OCI-LY1 (cell line): ENCODE measurements at regions not wholly inside any gene's neighbourhood (a gene's known extent, or its start where the extent isn't known, plus 50 kb on each side); places are given as distances from the start of the nearest gene placed in this dataset.

Experiments
- H2AFZ ChIP-seq: fragments of 200-600 bp; sonication (generic), shearing (Covaris generic); 2 replicates; pipeline ENCODE4 v1.6.0; 2014; ENCODE audit warnings: antibody characterized with exemption, mild to moderate bottlenecking, low read length
- H3F3A ChIP-seq: fragments of 200-600 bp; sonication (generic), shearing (Covaris generic); 2 replicates; pipeline ENCODE4 v1.6.0; 2014; ENCODE audit warnings: mild to moderate bottlenecking, antibody characterized with exemption, low read length, moderate library complexity; ENCODE audit not compliant: insufficient read depth
- H3K27ac ChIP-seq: fragments of 200-600 bp; sonication (generic); 2 replicates; pipeline ENCODE4 v1.5.1; 2014; ENCODE audit warnings: low read length, mixed run types, mild to moderate bottlenecking, low read depth; ENCODE audit not compliant: poor library complexity, severe bottlenecking
- H3K27me3 ChIP-seq: fragments of 200-600 bp; sonication (generic); 2 replicates; pipeline ENCODE4 v1.6.0; 2014; ENCODE audit warnings: antibody characterized with exemption, mild to moderate bottlenecking, low read length, moderate library complexity; ENCODE audit not compliant: insufficient read depth
- H3K36me3 ChIP-seq: fragments of 200-600 bp; sonication (generic); 2 replicates; pipeline ENCODE4 v1.6.1; 2014; ENCODE audit warnings: mild to moderate bottlenecking, antibody characterized with exemption, low read length, moderate library complexity, mixed read lengths; ENCODE audit not compliant: insufficient read depth
- H3K4me1 ChIP-seq: fragments of 200-600 bp; sonication (generic); 2 replicates; pipeline ENCODE4 v1.5.1; 2014; ENCODE audit warnings: mild to moderate bottlenecking, low read length, moderate library complexity; ENCODE audit not compliant: insufficient read depth, severe bottlenecking
- H3K4me2 ChIP-seq: fragments of 200-600 bp; sonication (generic), shearing (Covaris generic); 2 replicates; pipeline ENCODE4 v1.6.1; 2014; ENCODE audit warnings: low read length
- H3K4me3 ChIP-seq: fragments of 200-600 bp; sonication (generic); 2 replicates; pipeline ENCODE4 v1.5.1; 2014; ENCODE audit warnings: low read length, low read depth, mild to moderate bottlenecking, mixed read lengths; ENCODE audit not compliant: poor library complexity, severe bottlenecking
- H3K79me2 ChIP-seq: fragments of 200-600 bp; shearing (Covaris generic); 2 replicates; pipeline ENCODE4 v1.6.1; 2016; ENCODE audit warnings: mixed run types, low read length, mixed read lengths; ENCODE audit not compliant: insufficient read depth
- H3K9ac ChIP-seq: fragments of 200-600 bp; sonication (generic), shearing (Covaris generic); 2 replicates; pipeline ENCODE4 v1.6.1; 2014; ENCODE audit warnings: mild to moderate bottlenecking, low read length, mixed read lengths
- H3K9me2 ChIP-seq: fragments of 200-600 bp; sonication (generic), shearing (Covaris generic); 2 replicates; pipeline ENCODE4 v1.6.1; 2014; ENCODE audit warnings: low read depth, mild to moderate bottlenecking, low read length, mixed read lengths
- H3K9me3 ChIP-seq: fragments of 200-600 bp; shearing (Covaris generic); 2 replicates; pipeline ENCODE4 v1.6.1; 2014; ENCODE audit warnings: low read length, mixed read lengths
- H4K20me1 ChIP-seq: fragments of 200-600 bp; sonication (generic), shearing (Covaris generic); 2 replicates; pipeline ENCODE4 v1.6.0; 2016; ENCODE audit warnings: mild to moderate bottlenecking, low read length; ENCODE audit not compliant: insufficient read depth
- CTCF ChIP-seq: fragments of 200-600 bp; sonication (generic), shearing (Covaris generic); IDR thresholded peaks from 2 replicates; pipeline ENCODE4 v1.5.1; 2017; ENCODE audit warnings: mild to moderate bottlenecking, antibody characterized with exemption, low read length, moderate library complexity, mixed read lengths
- EZH2 ChIP-seq: fragments of 200-600 bp; sonication (generic), shearing (Covaris generic); IDR thresholded peaks from 2 replicates; pipeline ENCODE4 v1.8.0; 2017; ENCODE audit warnings: borderline replicate concordance, mixed run types, mild to moderate bottlenecking, antibody characterized with exemption, low read length, moderate library complexity, mixed read lengths

- Histone ChIP-seq H2AFZ (no peak overlapping the region), H3K4me1 (no peaks in the 10 kb centered on the region), H3K27me3 (no peaks in the 10 kb centered on the region), H3K27ac (no peak overlapping the region), H3K4me3 (no peak overlapping the region), H3K79me2 (no peaks in the 10 kb centered on the region), H3K4me2 (no peak overlapping the region), H3F3A (no peaks in the 10 kb centered on the region), H3K9me3 (no peaks in the 10 kb centered on the region), H3K9me2 (no peaks in the 10 kb centered on the region), H3K36me3 (no peaks in the 10 kb centered on the region), H4K20me1 (no peaks in the 10 kb centered on the region), H3K9ac (no peak overlapping the region)
- TF ChIP-seq CTCF (no peak), EZH2 (no peak)
These were observed 114.3 kb downstream of the WSCD1 start for GRCh38 chr17:6184508-6184907.

DNA sequence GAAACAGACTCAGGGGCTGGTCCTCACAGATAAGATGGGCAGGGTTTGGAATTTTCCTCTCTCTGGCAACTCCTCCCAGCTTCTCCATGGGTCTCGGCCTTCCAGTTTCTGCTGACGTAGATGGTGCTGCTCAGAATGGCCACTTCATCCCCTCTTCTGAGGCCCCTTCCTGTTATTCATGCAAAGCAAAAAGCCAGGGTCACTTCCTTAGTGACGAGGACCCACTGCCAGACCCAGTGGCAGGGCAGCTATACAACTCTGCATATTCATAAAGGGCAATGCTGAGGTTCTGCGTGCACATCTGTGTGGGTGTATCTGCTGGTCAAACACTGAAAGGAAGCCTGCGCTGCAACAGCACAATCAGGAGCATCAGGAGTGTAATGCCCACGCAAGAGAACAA is 108.8 kb downstream of the WSCD1 start:
- Histone ChIP-seq H3K4me1 (no peaks in the 10 kb centered on the region), H3K9ac (no peak overlapping the region), H3K27ac (no peak overlapping the region), H2AFZ (no peak overlapping the region), H3K4me3 (no peak overlapping the region), H3K36me3 (no peaks in the 10 kb centered on the region), H3K79me2 (no peaks in the 10 kb centered on the region), H3F3A (no peaks in the 10 kb centered on the region), H3K4me2 (no peak overlapping the region), H3K9me2 (no peaks in the 10 kb centered on the region), H4K20me1 (no peaks in the 10 kb centered on the region), H3K9me3 (no peaks in the 10 kb centered on the region), H3K27me3 (0 out of 2 replicates have a peak, but pooled peaks cover 2% of the 10 kb centered on the region)
- no peak for TF ChIP-seq EZH2
- no peak for TF ChIP-seq CTCF

DNA sequence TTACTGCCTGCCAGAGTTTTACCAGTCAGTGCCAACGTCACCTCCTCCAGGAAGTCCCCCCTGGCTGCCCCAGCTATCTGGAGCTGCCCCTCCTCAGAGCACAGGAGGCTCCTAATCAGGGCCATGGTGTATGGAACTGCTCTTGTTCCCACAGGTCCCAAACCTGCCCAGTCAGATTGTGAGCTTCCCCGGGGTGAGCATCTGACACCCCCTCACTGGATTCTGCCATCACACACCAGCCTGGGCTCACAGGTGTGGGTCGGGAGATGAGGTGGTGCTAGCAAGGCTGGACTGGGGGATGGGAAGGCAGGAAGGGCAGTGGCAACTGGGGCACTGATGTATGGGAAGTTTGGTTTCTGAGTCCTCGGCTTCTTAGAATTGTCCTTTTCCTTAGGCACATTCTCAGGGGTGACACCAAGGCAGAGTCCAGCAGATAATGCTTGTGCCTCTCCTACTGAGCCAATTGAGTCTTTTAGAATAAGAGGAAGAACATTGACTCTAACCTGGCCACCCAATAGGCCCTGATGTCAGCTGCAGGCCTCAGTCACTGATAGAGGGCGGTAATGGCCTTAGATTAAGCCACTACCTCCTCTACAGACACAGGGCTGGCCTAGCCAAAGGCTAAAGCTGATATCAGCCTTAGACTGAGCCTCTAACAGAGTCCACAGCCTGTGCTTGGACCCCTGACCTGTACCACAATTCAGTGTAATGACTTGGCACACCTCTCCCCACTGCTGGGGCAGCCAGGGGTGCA is 107.9 kb downstream of the WSCD1 start:
- Histone ChIP-seq H3K79me2 (no peaks in the 10 kb centered on the region), H3K4me2 (no peak overlapping the region), H3K9me2 (no peaks in the 10 kb centered on the region), H3F3A (no peaks in the 10 kb centered on the region), H2AFZ (no peak overlapping the region), H3K9me3 (no peaks in the 10 kb centered on the region), H3K9ac (no peak overlapping the region), H4K20me1 (no peaks in the 10 kb centered on the region), H3K27ac (no peak overlapping the region), H3K36me3 (no peaks in the 10 kb centered on the region), H3K4me1 (no peaks in the 10 kb centered on the region), H3K27me3 (0 out of 2 replicates have a peak, but pooled peaks cover 4% of the 10 kb centered on the region), H3K4me3 (no peak overlapping the region)
- TF ChIP-seq CTCF: no peak
- TF ChIP-seq EZH2: no peak
